B cell (primary cell): ENCODE measurements at regions not wholly inside any gene's neighbourhood (a gene's known extent, or its start where the extent isn't known, plus 50 kb on each side); places are given as distances from the start of the nearest gene placed in this dataset.

Experiments used
- EZH2 ChIP-seq: IDR thresholded peaks from 2 replicates; pipeline ENCODE4 v1.6.1; 2012; ENCODE audit warnings: borderline replicate concordance, low read depth, mild to moderate bottlenecking, moderate library complexity, low read length; ENCODE audit not compliant: insufficient read depth, poor library complexity, severe bottlenecking
- TF ChIP-seq, protein P1 (sequence below): fragments of 200-600 bp; IDR thresholded peaks from one replicate; pipeline ENCODE4 v1.8.0; 2022; ENCODE audit warnings: antibody characterized with exemption, mild to moderate bottlenecking

GRCh38 chr1:83718338-83718737, 280.6 kb downstream of the TTLL7 start:
- TF ChIP-seq, protein P1, sequence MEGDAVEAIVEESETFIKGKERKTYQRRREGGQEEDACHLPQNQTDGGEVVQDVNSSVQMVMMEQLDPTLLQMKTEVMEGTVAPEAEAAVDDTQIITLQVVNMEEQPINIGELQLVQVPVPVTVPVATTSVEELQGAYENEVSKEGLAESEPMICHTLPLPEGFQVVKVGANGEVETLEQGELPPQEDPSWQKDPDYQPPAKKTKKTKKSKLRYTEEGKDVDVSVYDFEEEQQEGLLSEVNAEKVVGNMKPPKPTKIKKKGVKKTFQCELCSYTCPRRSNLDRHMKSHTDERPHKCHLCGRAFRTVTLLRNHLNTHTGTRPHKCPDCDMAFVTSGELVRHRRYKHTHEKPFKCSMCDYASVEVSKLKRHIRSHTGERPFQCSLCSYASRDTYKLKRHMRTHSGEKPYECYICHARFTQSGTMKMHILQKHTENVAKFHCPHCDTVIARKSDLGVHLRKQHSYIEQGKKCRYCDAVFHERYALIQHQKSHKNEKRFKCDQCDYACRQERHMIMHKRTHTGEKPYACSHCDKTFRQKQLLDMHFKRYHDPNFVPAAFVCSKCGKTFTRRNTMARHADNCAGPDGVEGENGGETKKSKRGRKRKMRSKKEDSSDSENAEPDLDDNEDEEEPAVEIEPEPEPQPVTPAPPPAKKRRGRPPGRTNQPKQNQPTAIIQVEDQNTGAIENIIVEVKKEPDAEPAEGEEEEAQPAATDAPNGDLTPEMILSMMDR = no peak
- TF ChIP-seq EZH2 = no peak
